ENCODE measurements at regions not wholly inside any gene's neighbourhood (a gene's known extent, or its start where the extent isn't known, plus 50 kb on each side); places are given as distances from the start of the nearest gene placed in this dataset.
"Not testable (repeated sequence)": the region's sequence is repeated elsewhere in the genome, so short reads cannot be mapped to it uniquely, and the experiment has no call there.

DNA sequence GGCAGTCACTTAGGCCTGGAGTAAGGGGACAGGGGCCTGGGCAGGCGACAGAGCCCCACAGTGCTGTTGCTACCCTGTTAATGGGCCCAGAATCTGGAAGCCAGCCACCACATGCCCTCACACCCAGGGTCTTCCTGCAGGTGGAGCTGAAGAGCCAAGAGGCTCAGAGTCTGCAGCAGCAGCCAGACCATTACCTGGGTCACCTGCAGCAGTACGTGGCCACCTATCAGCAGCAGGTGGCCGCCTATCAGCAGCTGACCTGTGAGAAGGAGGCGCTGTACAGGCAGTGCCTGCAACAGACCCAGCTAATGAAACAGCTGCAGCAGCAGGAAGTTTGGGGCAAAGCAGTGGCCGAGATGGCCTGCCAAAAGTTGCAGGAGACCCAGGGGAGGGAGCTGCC is 104.2 kb upstream of the FAN1 start:
- TF ChIP-seq, protein P1, sequence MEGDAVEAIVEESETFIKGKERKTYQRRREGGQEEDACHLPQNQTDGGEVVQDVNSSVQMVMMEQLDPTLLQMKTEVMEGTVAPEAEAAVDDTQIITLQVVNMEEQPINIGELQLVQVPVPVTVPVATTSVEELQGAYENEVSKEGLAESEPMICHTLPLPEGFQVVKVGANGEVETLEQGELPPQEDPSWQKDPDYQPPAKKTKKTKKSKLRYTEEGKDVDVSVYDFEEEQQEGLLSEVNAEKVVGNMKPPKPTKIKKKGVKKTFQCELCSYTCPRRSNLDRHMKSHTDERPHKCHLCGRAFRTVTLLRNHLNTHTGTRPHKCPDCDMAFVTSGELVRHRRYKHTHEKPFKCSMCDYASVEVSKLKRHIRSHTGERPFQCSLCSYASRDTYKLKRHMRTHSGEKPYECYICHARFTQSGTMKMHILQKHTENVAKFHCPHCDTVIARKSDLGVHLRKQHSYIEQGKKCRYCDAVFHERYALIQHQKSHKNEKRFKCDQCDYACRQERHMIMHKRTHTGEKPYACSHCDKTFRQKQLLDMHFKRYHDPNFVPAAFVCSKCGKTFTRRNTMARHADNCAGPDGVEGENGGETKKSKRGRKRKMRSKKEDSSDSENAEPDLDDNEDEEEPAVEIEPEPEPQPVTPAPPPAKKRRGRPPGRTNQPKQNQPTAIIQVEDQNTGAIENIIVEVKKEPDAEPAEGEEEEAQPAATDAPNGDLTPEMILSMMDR (IDR thresholded peaks at IDR 0.05), result peak; percentile 20; the same call in 1 of the 2 replicates
- H3K9me2 ChIP-seq; H3K4me1 ChIP-seq (ENCODE audit: control insufficient read depth in 1 of 2, insufficient read depth in 2 of 2, low read depth in 1 of 2, low read length in 1 of 2); H3K4me2 ChIP-seq; H3K9me3 ChIP-seq; DNase-seq; H3K79me2 ChIP-seq (ENCODE audit: insufficient read depth); H3K9ac ChIP-seq; H3K27ac ChIP-seq (ENCODE audit: low read depth in 2 of 2, low read length in 1 of 2); H3K4me3 ChIP-seq (ENCODE audit: low read depth in 2 of 2, low read length in 1 of 2); H3F3A ChIP-seq (replicated peaks; ENCODE audit: insufficient read depth); H4K20me1 ChIP-seq (ENCODE audit: insufficient read depth); POLR2A ChIA-PET; H3K27me3 ChIP-seq (ENCODE audit: insufficient read depth); H2AFZ ChIP-seq (ENCODE audit: low read depth); H3K36me3 ChIP-seq (replicated peaks in 1 of 2; ENCODE audit: control insufficient read depth in 1 of 2, insufficient read depth in 2 of 2, low read length in 1 of 2): not testable (repeated sequence)
- CTCF ChIA-PET, result interaction anchor here (0.6 kb wide), 1 partner anchor 73 kb away, joined by 3 read pairs; no protein-coding TSS in a partner anchor
- WGBS (ENCODE audit: low lambda C conversion rate), result 44% methylated on average over 1 of the region's 5 CpGs

DNA sequence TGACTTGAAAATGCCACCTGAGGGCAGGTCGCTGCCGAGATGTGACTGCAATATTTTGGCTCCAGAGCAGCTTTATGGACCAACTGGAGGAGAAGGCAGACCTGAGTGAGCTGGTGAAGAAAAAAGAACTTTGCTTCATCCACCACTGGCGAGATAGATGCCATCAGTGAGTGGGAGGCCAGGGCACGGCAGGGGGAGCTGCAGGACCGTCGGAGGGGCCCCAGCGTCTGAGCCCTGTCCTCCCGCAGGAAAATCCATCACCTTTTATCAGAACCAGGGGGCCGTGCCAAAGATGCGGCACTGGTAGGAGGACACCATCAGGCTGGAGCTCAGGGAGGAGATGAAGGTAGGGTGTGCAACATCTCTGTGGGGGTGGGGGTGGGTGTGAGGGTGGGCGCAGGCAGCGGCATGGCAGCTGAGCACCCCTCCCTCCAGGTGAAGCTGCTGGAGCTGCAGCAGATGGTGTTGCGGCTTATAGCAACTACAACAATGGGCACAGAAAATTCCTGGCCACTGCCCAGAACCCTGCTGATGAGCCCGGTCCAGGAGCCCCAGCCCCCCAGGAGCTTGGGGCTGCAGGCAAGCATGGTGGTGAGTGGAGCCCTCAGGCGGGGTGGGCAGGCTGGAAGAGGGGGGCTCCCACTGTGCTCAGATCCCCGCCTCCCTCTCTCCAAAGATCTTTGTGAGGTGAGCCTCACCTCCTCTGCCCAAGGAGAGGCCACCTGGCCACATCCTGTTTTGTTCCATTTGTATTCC is 102.4 kb upstream of the FAN1 start:
- TF ChIP-seq SMC3 (IDR thresholded peaks at IDR 0.05; ENCODE audit: low read depth, low read length) (peak; percentile 35; the same call in 1 of the 2 replicates), RAD21 (IDR thresholded peaks at IDR 0.05; ENCODE audit: low read length) (peak; percentile 62)
- TF ChIP-seq, protein P1 (IDR thresholded peaks at IDR 0.05), result peak; percentile 51
- H3K4me2 ChIP-seq; POLR2A ChIA-PET; H3K9me2 ChIP-seq; H3K79me2 ChIP-seq (ENCODE audit: insufficient read depth); H3K27ac ChIP-seq (ENCODE audit: low read depth in 2 of 2, low read length in 1 of 2); H3F3A ChIP-seq (replicated peaks; ENCODE audit: insufficient read depth); H3K9me3 ChIP-seq; H3K36me3 ChIP-seq (replicated peaks in 1 of 2; ENCODE audit: control insufficient read depth in 1 of 2, insufficient read depth in 2 of 2, low read length in 1 of 2); H3K9ac ChIP-seq; H3K4me1 ChIP-seq (ENCODE audit: control insufficient read depth in 1 of 2, insufficient read depth in 2 of 2, low read depth in 1 of 2, low read length in 1 of 2); H3K4me3 ChIP-seq (ENCODE audit: low read depth in 2 of 2, low read length in 1 of 2); H2AFZ ChIP-seq (ENCODE audit: low read depth); H3K27me3 ChIP-seq (ENCODE audit: insufficient read depth); H4K20me1 ChIP-seq (ENCODE audit: insufficient read depth): not testable (repeated sequence)
- peak; percentile 56 for DNase-seq
- CTCF ChIA-PET, result interaction anchor here (0.6 to 2.3 kb wide), 8 partner anchors 10 to 689 kb away, joined by 3 to 23 read pairs (median 6); no protein-coding TSS in a partner anchor
- WGBS (ENCODE audit: low lambda C conversion rate), result 55% methylated on average over 6 of the region's 16 CpGs

- POLR2A ChIA-PET; H3K9ac ChIP-seq; H3K4me3 ChIP-seq (ENCODE audit: low read depth in 2 of 2, low read length in 1 of 2); H3K9me3 ChIP-seq; H3K79me2 ChIP-seq (ENCODE audit: insufficient read depth); H3F3A ChIP-seq (replicated peaks; ENCODE audit: insufficient read depth); H3K27ac ChIP-seq (ENCODE audit: low read depth in 2 of 2, low read length in 1 of 2); H4K20me1 ChIP-seq (ENCODE audit: insufficient read depth); H3K4me1 ChIP-seq (ENCODE audit: control insufficient read depth in 1 of 2, insufficient read depth in 2 of 2, low read depth in 1 of 2, low read length in 1 of 2); H3K9me2 ChIP-seq; H3K36me3 ChIP-seq (replicated peaks in 1 of 2; ENCODE audit: control insufficient read depth in 1 of 2, insufficient read depth in 2 of 2, low read length in 1 of 2); H3K27me3 ChIP-seq (ENCODE audit: insufficient read depth); DNase-seq; H2AFZ ChIP-seq (ENCODE audit: low read depth); H3K4me2 ChIP-seq: not testable (repeated sequence)
- CTCF ChIA-PET, result interaction anchor here (0.6 to 2.3 kb wide), 7 partner anchors 57 to 1122 kb away, joined by 3 to 23 read pairs (median 3); no protein-coding TSS in a partner anchor
- WGBS (ENCODE audit: low lambda C conversion rate), result 81% methylated on average over 2 of the region's 2 CpGs
Measured at GRCh38 chr15:30802001-30802400, 101.7 kb upstream of the FAN1 start.

DNA sequence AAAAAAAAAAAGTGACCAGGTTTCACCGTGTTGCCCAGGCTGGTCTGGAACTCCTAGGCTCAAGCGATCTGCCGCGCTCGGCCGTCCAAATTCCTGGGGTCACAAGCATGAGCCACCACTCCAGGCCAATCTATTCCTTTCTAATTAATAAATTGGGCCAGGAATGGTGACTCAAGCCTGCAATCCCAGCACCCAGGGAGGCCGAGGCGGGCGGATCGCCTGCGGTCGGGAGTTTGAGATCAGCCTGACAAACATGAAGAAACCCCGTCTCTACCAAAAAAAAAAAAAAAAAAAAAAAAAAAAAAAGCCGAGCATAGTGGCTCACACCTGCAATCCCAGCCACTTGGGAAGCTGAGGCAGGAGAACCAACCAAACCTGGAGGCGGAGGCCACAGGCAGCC is 100.0 kb upstream of the FAN1 start:
- H3K36me3 ChIP-seq (replicated peaks in 1 of 2; ENCODE audit: control insufficient read depth in 1 of 2, insufficient read depth in 2 of 2, low read length in 1 of 2); H3K27ac ChIP-seq (ENCODE audit: low read depth in 2 of 2, low read length in 1 of 2); H3K9ac ChIP-seq; H3K27me3 ChIP-seq (ENCODE audit: insufficient read depth); H3K9me3 ChIP-seq; H3K4me3 ChIP-seq (ENCODE audit: low read depth in 2 of 2, low read length in 1 of 2); H3K9me2 ChIP-seq; DNase-seq; H3K4me2 ChIP-seq; H4K20me1 ChIP-seq (ENCODE audit: insufficient read depth); H3F3A ChIP-seq (replicated peaks; ENCODE audit: insufficient read depth); CTCF ChIA-PET; POLR2A ChIA-PET; H3K79me2 ChIP-seq (ENCODE audit: insufficient read depth); H2AFZ ChIP-seq (ENCODE audit: low read depth); H3K4me1 ChIP-seq (ENCODE audit: control insufficient read depth in 1 of 2, insufficient read depth in 2 of 2, low read depth in 1 of 2, low read length in 1 of 2): not testable (repeated sequence)
- 92% methylated on average over 15 of the region's 15 CpGs for WGBS (ENCODE audit: low lambda C conversion rate)
